ENCODE measurements at regions not wholly inside any gene's neighbourhood (a gene's known extent, or its start where the extent isn't known, plus 50 kb on each side); places are given as distances from the start of the nearest gene placed in this dataset.

- FAIRE-seq (no peak), DNase-seq (ENCODE audit: low read depth in 1 of 2, low spot score in 2 of 2) (no peak)
- Histone ChIP-seq H3K27me3 (replicated peaks in 1 of 4; ENCODE audit: control insufficient read depth in 3 of 4, extremely low read depth in 1 of 4, insufficient read depth in 3 of 4, low read length in 3 of 4) (peaks cover 0 to 1% (median 0%) of the 10 kb centered on the region in 4 experiments; a peak in 1 of 7 replicates), H3K36me3 (ENCODE audit: control insufficient read depth in 2 of 4, insufficient read depth in 4 of 4, low read length in 3 of 4) (no peaks in the 10 kb centered on the region; a peak in 1 of 8 replicates), H4K5ac (ENCODE audit: insufficient read length, low read depth, low read length) (no peak overlapping the region), H3K4me1 (replicated peaks in 1 of 4; ENCODE audit: control insufficient read depth in 3 of 4, insufficient read depth in 4 of 4, low read length in 3 of 4) (no peaks in the 10 kb centered on the region), H3K27ac (ENCODE audit: low read depth, low read length) (no peak overlapping the region), H4K91ac (replicated peaks; ENCODE audit: insufficient read length, low read length) (no peak overlapping the region), H3K79me1 (ENCODE audit: low read depth, low read length) (no peaks in the 10 kb centered on the region), H4K20me1 (replicated peaks in 1 of 2; ENCODE audit: control insufficient read depth in 1 of 2, insufficient read depth in 2 of 2, low read length in 2 of 2) (no peaks in the 10 kb centered on the region), H3K9ac (replicated peaks in 1 of 4; ENCODE audit: extremely low read depth in 1 of 4, low read depth in 3 of 4, low read length in 3 of 4) (no peak overlapping the region), H3K4me2 (ENCODE audit: insufficient read depth in 1 of 2, low read depth in 2 of 2, low read length in 2 of 2) (no peak overlapping the region), H3K23ac (ENCODE audit: insufficient read length) (no peak overlapping the region), H3K4me3 (ENCODE audit: extremely low read depth in 1 of 4, insufficient read depth in 2 of 4, low read depth in 3 of 4, low read length in 4 of 4) (no peak overlapping the region), H2BK20ac (ENCODE audit: low read length) (no peak overlapping the region), H2BK120ac (replicated peaks; ENCODE audit: low read depth, low read length) (no peak overlapping the region), H2AK5ac (ENCODE audit: low read depth, low read length) (no peak overlapping the region), H4K8ac (ENCODE audit: extremely low read depth, insufficient read depth, low read length) (no peak overlapping the region), H2AFZ (ENCODE audit: low read length) (no peak overlapping the region), H3K4ac (replicated peaks; ENCODE audit: insufficient read length, low read depth, low read length) (no peak overlapping the region), H2BK15ac (ENCODE audit: low read length) (no peak overlapping the region), H3K18ac (ENCODE audit: extremely low read depth, low read length) (no peak overlapping the region), H2BK5ac (ENCODE audit: low read depth, low read length) (no peak overlapping the region), H3K79me2 (ENCODE audit: control insufficient read depth in 1 of 2, insufficient read depth in 2 of 2, low read length in 2 of 2) (no peaks in the 10 kb centered on the region), H3K23me2 (ENCODE audit: low read depth, low read length) (no peaks in the 10 kb centered on the region), H2BK12ac (ENCODE audit: low read depth, low read length) (no peak overlapping the region), H3K9me3 (ENCODE audit: insufficient read depth in 2 of 2, low read depth in 1 of 2, low read length in 1 of 2) (no peaks in the 10 kb centered on the region), H3K14ac (ENCODE audit: insufficient read length) (no peak overlapping the region), H3K56ac (replicated peaks; ENCODE audit: insufficient read length, low read depth, low read length) (no peak overlapping the region)
- ChIA-PET CTCF (ENCODE audit: partially characterized antibody) (interaction anchor here (1.0 to 1.3 kb wide), 3 partner anchors 13 to 373 kb away, joined by 3 read pairs; no protein-coding TSS in a partner anchor), POLR2A (ENCODE audit: partially characterized antibody) (no interaction called here)
- 90% methylated on average over 5 of the region's 5 CpGs; no CpG with 5 or more reads in 1 of the 2 experiments for WGBS, 2 experiments (ENCODE audit: extremely low coverage in 1 of 2, insufficient coverage in 1 of 2, insufficient read length in 1 of 2, insufficient replicate concordance in 2 of 2, low coverage in 1 of 2, low lambda C conversion rate in 2 of 2, missing lambda C conversion rate in 1 of 2)
- TF ChIP-seq POLR2AphosphoS5 (IDR thresholded peaks at IDR 0.05; ENCODE audit: low read depth, low read length) (no peak), SP4 (IDR thresholded peaks at IDR 0.05; ENCODE audit: low read length) (no peak), TEAD4 (IDR thresholded peaks at IDR 0.05; ENCODE audit: low read depth, low read length) (no peak)
These were observed 343.0 kb downstream of the RAB38 start for GRCh38 chr11:87832211-87832610.
